ENCODE measurements at regions not wholly inside any gene's neighbourhood (a gene's known extent, or its start where the extent isn't known, plus 50 kb on each side); places are given as distances from the start of the nearest gene placed in this dataset.

- Histone ChIP-seq H3K27ac (ENCODE audit: low read depth, low read length) (no peak overlapping the region), H3K9me3 (ENCODE audit: control insufficient read depth, insufficient read depth, low read length) (no peaks in the 10 kb centered on the region), H4K20me1 (ENCODE audit: control insufficient read depth, insufficient read depth, low read depth, low read length) (no peaks in the 10 kb centered on the region), H3F3A (ENCODE audit: control insufficient read depth, insufficient read depth) (no peaks in the 10 kb centered on the region), H3K79me2 (ENCODE audit: control insufficient read depth, low read length) (no peaks in the 10 kb centered on the region), H3K36me3 (ENCODE audit: control insufficient read depth, low read length) (no peaks in the 10 kb centered on the region), H3K4me3 (ENCODE audit: low read length) (no peak overlapping the region), H3K4me1 (ENCODE audit: control insufficient read depth, low read length) (no peaks in the 10 kb centered on the region), H3K4me2 (ENCODE audit: low read length) (no peak overlapping the region), H3K9me2 (replicated peaks; ENCODE audit: control insufficient read depth, low read length) (no peaks in the 10 kb centered on the region), H3K27me3 (ENCODE audit: control insufficient read depth, low read length) (no peaks in the 10 kb centered on the region)
- TF ChIP-seq, protein P1, sequence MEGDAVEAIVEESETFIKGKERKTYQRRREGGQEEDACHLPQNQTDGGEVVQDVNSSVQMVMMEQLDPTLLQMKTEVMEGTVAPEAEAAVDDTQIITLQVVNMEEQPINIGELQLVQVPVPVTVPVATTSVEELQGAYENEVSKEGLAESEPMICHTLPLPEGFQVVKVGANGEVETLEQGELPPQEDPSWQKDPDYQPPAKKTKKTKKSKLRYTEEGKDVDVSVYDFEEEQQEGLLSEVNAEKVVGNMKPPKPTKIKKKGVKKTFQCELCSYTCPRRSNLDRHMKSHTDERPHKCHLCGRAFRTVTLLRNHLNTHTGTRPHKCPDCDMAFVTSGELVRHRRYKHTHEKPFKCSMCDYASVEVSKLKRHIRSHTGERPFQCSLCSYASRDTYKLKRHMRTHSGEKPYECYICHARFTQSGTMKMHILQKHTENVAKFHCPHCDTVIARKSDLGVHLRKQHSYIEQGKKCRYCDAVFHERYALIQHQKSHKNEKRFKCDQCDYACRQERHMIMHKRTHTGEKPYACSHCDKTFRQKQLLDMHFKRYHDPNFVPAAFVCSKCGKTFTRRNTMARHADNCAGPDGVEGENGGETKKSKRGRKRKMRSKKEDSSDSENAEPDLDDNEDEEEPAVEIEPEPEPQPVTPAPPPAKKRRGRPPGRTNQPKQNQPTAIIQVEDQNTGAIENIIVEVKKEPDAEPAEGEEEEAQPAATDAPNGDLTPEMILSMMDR (IDR thresholded peaks at IDR 0.05; ENCODE audit: low read depth, low read length, poor library complexity, severe bottlenecking) = no peak
- no peak for TF ChIP-seq EZH2phosphoT487 (IDR thresholded peaks at IDR 0.05; ENCODE audit: borderline replicate concordance, low read length)
Observed at GRCh38 chr2:220980966-220981675, 591.0 kb downstream of the EPHA4 start.

DNA sequence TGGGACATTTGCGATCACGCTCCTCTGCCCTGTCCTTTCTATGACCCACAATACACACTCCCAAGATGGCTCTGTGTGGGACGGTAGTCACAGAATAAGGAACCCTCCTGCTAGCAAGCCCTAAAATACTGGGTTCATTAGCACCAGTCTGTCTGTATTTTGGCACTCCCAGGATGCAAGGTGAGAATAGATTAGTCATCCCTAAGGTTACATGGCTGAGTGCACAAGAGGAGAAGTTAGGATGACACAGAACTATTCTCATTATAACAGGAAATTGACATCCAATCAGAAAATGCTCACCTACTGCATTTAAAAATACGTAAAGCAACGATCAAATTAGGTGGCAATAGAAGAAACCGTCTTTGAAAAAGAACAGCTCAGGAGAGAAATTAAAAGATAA is 590.2 kb downstream of the EPHA4 start:
- Histone ChIP-seq H4K20me1 (ENCODE audit: control insufficient read depth, insufficient read depth, low read depth, low read length) (no peaks in the 10 kb centered on the region), H3K79me2 (ENCODE audit: control insufficient read depth, low read length) (no peaks in the 10 kb centered on the region), H3K9me2 (replicated peaks; ENCODE audit: control insufficient read depth, low read length) (no peaks in the 10 kb centered on the region), H3F3A (ENCODE audit: control insufficient read depth, insufficient read depth) (no peaks in the 10 kb centered on the region), H3K4me2 (ENCODE audit: low read length) (no peak overlapping the region), H3K9me3 (ENCODE audit: control insufficient read depth, insufficient read depth, low read length) (no peaks in the 10 kb centered on the region), H3K4me1 (ENCODE audit: control insufficient read depth, low read length) (no peaks in the 10 kb centered on the region), H3K4me3 (ENCODE audit: low read length) (no peak overlapping the region), H3K27ac (ENCODE audit: low read depth, low read length) (no peak overlapping the region), H3K27me3 (ENCODE audit: control insufficient read depth, low read length) (no peaks in the 10 kb centered on the region), H3K36me3 (ENCODE audit: control insufficient read depth, low read length) (no peaks in the 10 kb centered on the region)
- TF ChIP-seq, protein P1 (IDR thresholded peaks at IDR 0.05; ENCODE audit: low read depth, low read length, poor library complexity, severe bottlenecking) = no peak
- no peak for TF ChIP-seq EZH2phosphoT487 (IDR thresholded peaks at IDR 0.05; ENCODE audit: borderline replicate concordance, low read length)

- Histone ChIP-seq H3F3A (ENCODE audit: control insufficient read depth, insufficient read depth) (no peaks in the 10 kb centered on the region), H3K4me3 (ENCODE audit: low read length) (no peak overlapping the region), H3K4me2 (ENCODE audit: low read length) (no peak overlapping the region), H3K4me1 (ENCODE audit: control insufficient read depth, low read length) (no peaks in the 10 kb centered on the region), H3K79me2 (ENCODE audit: control insufficient read depth, low read length) (no peaks in the 10 kb centered on the region), H3K27me3 (ENCODE audit: control insufficient read depth, low read length) (no peaks in the 10 kb centered on the region), H3K9me2 (replicated peaks; ENCODE audit: control insufficient read depth, low read length) (no peaks in the 10 kb centered on the region), H3K9me3 (ENCODE audit: control insufficient read depth, insufficient read depth, low read length) (no peaks in the 10 kb centered on the region), H4K20me1 (ENCODE audit: control insufficient read depth, insufficient read depth, low read depth, low read length) (no peaks in the 10 kb centered on the region), H3K36me3 (ENCODE audit: control insufficient read depth, low read length) (no peaks in the 10 kb centered on the region), H3K27ac (ENCODE audit: low read depth, low read length) (no peak overlapping the region)
- TF ChIP-seq, protein P1 (IDR thresholded peaks at IDR 0.05; ENCODE audit: low read depth, low read length, poor library complexity, severe bottlenecking) = no peak
- TF ChIP-seq EZH2phosphoT487 (IDR thresholded peaks at IDR 0.05; ENCODE audit: borderline replicate concordance, low read length) = no peak
Observed at GRCh38 chr2:220985561-220985960, 586.5 kb downstream of the EPHA4 start.
